ENCODE measurements at regions not wholly inside any gene's neighbourhood (a gene's known extent, or its start where the extent isn't known, plus 50 kb on each side); places are given as distances from the start of the nearest gene placed in this dataset.

DNA sequence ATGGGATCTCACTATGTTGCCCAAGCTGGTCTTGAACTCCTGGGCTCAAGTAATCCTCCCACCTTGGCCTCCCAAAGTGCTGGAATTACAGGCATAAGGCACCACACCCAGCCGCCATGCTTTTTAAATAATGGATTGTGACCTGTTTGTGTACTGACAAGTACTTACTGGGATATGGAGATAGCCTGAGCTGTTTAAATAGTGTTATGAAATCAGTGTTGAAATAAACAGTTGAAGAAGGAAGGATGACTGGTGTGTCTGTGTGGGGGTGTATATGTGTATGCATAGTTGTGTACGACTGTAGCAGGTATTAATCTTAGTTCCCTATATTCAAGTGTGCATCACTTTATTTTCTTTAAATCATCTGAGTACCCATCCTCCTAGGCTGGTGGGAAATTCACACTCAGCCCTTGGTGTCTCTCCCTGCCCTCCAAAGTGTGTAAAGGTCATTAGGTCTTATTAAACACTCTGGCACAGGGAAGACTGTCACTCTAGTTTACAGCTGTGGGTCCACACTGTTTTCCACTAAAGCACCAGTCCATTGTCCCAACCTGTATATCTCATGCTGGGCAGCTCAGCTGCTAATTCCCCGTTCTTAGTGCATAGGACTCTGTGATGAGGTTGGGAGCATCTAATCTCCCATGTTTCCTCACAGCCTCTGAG lies 91.0 kb downstream of the SNX18 start:
- Mint-ChIP-seq H3K27me3 (no peaks in the 10 kb centered on the region), H3K9me3 (ENCODE audit: low read depth) (peaks cover 5% of the 10 kb centered on the region), H3K36me3 (ENCODE audit: insufficient read depth) (no peaks in the 10 kb centered on the region), H3K27ac (no peak overlapping the region), H3K4me1 (ENCODE audit: low read depth) (peaks cover 1% of the 10 kb centered on the region), H3K4me3 (ENCODE audit: low read depth) (no peak overlapping the region)
- DNase-seq (ENCODE audit: low spot score, unreplicated experiment) = no peak
- TF ChIP-seq, protein P1, sequence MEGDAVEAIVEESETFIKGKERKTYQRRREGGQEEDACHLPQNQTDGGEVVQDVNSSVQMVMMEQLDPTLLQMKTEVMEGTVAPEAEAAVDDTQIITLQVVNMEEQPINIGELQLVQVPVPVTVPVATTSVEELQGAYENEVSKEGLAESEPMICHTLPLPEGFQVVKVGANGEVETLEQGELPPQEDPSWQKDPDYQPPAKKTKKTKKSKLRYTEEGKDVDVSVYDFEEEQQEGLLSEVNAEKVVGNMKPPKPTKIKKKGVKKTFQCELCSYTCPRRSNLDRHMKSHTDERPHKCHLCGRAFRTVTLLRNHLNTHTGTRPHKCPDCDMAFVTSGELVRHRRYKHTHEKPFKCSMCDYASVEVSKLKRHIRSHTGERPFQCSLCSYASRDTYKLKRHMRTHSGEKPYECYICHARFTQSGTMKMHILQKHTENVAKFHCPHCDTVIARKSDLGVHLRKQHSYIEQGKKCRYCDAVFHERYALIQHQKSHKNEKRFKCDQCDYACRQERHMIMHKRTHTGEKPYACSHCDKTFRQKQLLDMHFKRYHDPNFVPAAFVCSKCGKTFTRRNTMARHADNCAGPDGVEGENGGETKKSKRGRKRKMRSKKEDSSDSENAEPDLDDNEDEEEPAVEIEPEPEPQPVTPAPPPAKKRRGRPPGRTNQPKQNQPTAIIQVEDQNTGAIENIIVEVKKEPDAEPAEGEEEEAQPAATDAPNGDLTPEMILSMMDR (IDR thresholded peaks at IDR 0.05; ENCODE audit: unreplicated experiment) = no peak

DNA sequence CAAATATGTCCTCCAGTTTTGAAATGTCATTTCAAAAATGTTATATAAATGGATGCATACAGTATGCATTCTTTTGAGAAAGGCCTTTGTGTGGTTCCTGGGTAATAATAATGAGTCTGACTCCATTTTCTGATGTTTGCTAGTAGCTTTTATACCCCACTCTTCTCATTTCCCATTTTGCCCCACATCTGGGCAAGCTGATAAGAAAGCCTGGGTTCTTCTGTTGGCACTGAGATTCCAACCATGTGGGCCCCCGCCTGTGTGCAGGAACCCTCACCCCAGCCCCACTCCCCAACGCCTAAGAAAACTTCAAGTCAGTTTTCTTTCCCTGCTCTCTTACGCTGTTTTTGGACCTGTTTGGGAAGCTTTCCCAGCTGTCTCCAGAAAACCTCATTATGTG lies 89.4 kb downstream of the SNX18 start:
- no peak overlapping the region for H3K27ac Mint-ChIP-seq
- H3K27me3 Mint-ChIP-seq = no peaks in the 10 kb centered on the region
- no peak overlapping the region for H3K4me3 Mint-ChIP-seq (ENCODE audit: low read depth)
- peaks cover 1% of the 10 kb centered on the region for H3K4me1 Mint-ChIP-seq (ENCODE audit: low read depth)
- TF ChIP-seq, protein P1 (IDR thresholded peaks at IDR 0.05; ENCODE audit: unreplicated experiment) = no peak
- H3K36me3 Mint-ChIP-seq (ENCODE audit: insufficient read depth) = no peaks in the 10 kb centered on the region
- peaks cover 5% of the 10 kb centered on the region for H3K9me3 Mint-ChIP-seq (ENCODE audit: low read depth)
- no peak for DNase-seq (ENCODE audit: low spot score, unreplicated experiment)

DNA sequence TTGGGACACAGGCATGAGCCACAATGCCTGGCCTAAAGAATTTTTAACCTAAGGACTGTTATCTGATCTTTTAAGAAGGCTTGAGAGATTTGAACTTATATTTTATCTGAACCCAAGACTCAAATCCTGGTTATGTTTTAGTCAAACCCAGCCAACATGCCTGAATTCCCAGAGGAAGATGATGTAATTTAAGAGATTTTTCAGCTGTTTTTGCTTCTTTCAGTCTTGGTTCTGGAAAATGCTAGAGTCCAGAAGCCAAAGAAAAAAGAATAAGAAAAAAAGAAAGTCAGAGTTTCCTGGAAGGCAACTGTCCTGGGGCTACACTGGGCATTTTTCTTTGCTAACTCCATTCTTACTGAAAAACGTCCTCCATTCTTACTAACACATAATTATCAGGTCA lies 85.8 kb downstream of the SNX18 start:
- no peaks in the 10 kb centered on the region for H3K4me1 Mint-ChIP-seq (ENCODE audit: low read depth)
- DNase-seq (ENCODE audit: low spot score, unreplicated experiment) = no peak
- TF ChIP-seq, protein P1 (IDR thresholded peaks at IDR 0.05; ENCODE audit: unreplicated experiment) = no peak
- no peaks in the 10 kb centered on the region for H3K36me3 Mint-ChIP-seq (ENCODE audit: insufficient read depth)
- no peaks in the 10 kb centered on the region for H3K27me3 Mint-ChIP-seq
- peaks cover 12% of the 10 kb centered on the region for H3K9me3 Mint-ChIP-seq (ENCODE audit: low read depth)
- H3K4me3 Mint-ChIP-seq (ENCODE audit: low read depth) = no peak overlapping the region
- H3K27ac Mint-ChIP-seq = no peak overlapping the region

DNA sequence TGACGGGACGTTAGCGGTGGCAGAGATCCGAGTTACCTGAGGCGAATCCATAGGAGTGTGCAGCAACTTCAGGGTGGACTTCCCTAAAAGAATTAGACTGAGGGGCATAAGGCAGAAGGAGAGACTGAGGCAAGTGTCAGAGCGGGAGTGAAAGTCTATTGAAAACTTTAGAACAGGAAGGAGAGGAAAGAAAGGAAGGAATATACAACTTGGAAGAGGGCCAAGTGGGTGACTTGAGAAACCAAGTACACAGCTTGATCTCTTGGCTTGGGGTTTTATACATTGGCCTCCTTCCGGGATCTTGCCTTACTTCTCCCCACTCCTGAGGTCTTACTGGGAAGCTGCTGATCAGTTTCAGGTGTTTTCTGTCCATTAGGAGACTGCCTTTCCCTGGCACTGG lies 84.9 kb downstream of the SNX18 start:
- H3K36me3 Mint-ChIP-seq (ENCODE audit: insufficient read depth) = peaks cover 2% of the 10 kb centered on the region
- H3K27ac Mint-ChIP-seq = no peak overlapping the region
- DNase-seq (ENCODE audit: low spot score, unreplicated experiment) = no peak
- TF ChIP-seq, protein P1 (IDR thresholded peaks at IDR 0.05; ENCODE audit: unreplicated experiment) = no peak
- H3K27me3 Mint-ChIP-seq = no peaks in the 10 kb centered on the region
- no peaks in the 10 kb centered on the region for H3K4me1 Mint-ChIP-seq (ENCODE audit: low read depth)
- H3K9me3 Mint-ChIP-seq (ENCODE audit: low read depth) = peaks cover 18% of the 10 kb centered on the region
- no peak overlapping the region for H3K4me3 Mint-ChIP-seq (ENCODE audit: low read depth)

GRCh38 chr5:54601411-54602230 lies 84.1 kb downstream of the SNX18 start:
- Mint-ChIP-seq H3K36me3 (ENCODE audit: insufficient read depth) (peaks cover 7% of the 10 kb centered on the region), H3K9me3 (ENCODE audit: low read depth) (peaks cover 27% of the 10 kb centered on the region), H3K27me3 (no peaks in the 10 kb centered on the region), H3K4me3 (ENCODE audit: low read depth) (no peak overlapping the region), H3K4me1 (ENCODE audit: low read depth) (no peaks in the 10 kb centered on the region), H3K27ac (no peak overlapping the region)
- TF ChIP-seq, protein P1 (IDR thresholded peaks at IDR 0.05; ENCODE audit: unreplicated experiment) = no peak
- DNase-seq (ENCODE audit: low spot score, unreplicated experiment) = no peak
